ENCODE measurements at regions not wholly inside any gene's neighbourhood (a gene's known extent, or its start where the extent isn't known, plus 50 kb on each side); places are given as distances from the start of the nearest gene placed in this dataset.

DNA sequence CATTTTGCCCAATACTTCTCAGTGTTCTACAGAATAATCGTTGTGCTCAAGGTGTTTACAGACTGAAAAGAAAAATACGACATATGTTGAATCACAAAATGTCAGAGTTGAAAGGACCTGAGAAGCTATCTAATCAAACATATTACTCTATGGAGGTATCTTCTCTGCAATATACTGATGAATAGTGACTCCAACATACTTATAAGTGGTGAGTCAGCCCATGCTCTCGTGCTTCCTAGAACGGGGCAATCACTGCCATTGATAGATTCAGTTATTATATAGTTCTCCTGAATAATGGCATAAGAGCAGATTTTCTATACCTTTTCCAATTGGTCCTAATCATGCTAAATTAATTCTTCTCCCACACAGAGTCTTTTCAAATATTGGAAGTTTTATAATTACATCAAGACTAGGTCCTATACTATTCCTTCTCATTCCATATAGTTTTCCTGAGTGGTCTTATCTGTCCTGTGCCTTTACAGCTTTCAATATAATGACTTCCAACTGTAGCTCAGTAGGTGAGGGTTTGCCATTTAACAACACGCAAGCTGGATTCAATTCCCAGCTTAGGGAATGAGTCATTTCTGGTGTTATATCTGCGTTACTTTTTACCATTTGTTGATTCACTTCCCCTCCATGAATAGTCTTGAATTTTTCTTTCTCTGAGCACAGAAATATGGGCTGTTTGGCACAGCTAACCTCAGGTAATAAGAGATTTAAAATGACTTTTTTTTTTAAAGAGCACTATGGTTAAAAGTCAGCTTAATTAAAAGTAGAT, 81.1 kb downstream of the PLK2 start (continued):
- no peak for TF ChIP-seq FOSL1 (IDR thresholded peaks at IDR 0.05; ENCODE audit: insufficient read depth, low read depth, low read length)
- TF ChIP-seq GABPA (IDR thresholded peaks at IDR 0.05; ENCODE audit: borderline replicate concordance, insufficient read depth, low read length), result no peak

Measured in H1 (cell line).